Head of caudate nucleus (tissue), 42 donors: ENCODE measurements at regions not wholly inside any gene's neighbourhood (a gene's known extent, or its start where the extent isn't known, plus 50 kb on each side); places are given as distances from the start of the nearest gene placed in this dataset.

Source experiments
- DNase-seq, 42 donors: peaks; one replicate each; pipeline versions ENCODE4 v3.0.0 to v3.0.0-alpha.2; 2020 to 2021; ENCODE audit warnings: mixed read lengths in 7 of 42
- intact Hi-C: fragments of 100-400 bp; cut with DNase I; formaldehyde crosslinking; loops from one replicate; pipeline ENCODE4 v1.15.0; 2022

DNA sequence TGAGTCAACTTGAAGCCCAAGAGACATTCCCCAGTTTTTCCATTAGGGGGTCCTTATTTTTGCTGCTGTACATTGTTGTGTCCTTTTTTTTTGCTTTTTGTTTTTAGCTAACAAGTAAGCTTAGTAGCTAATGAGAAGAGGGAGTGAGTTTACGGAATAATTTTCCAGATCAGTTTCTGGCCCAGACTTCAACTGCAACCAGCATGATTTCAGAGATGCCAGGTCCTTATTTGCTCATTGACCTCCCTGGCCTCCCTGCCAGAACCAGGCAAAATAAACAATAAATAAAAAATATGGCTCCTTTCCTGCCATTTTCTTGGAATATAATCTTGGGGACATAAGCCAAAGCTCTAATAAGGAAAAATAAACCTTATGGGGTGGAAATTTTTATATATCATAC lies 185.9 kb downstream of the FAT3 start:
- DNase-seq, result no peak
- intact Hi-C loops, result loop anchor here (5.0 kb wide), 1 partner anchor 327 kb away; no protein-coding TSS in a partner anchor

DNA sequence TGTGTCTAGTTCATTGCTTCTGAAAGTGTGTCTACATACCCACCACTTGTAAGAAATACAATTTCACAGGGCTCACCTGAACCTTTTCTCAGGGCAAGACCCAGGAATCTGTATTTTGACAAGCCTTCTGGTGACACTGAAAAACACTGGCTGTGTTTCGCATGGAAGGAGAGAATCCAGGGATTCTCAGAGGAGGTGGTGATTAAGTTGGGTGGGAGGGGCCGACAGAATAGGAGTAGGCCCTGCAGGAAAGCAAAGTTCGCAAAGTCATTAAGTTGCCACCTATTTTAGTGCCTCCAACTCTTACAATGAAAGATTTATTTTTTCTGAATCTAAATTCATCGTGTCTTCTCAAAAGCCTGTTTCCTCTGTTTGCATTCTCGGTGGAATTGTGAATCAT lies 186.8 kb downstream of the FAT3 start:
- intact Hi-C loops, result loop anchor here (5.0 kb wide), 1 partner anchor 326 kb away; no protein-coding TSS in a partner anchor
- DNase-seq, result peak in 10 of 42 donors; percentile 16 to 76 (median 37)

DNA sequence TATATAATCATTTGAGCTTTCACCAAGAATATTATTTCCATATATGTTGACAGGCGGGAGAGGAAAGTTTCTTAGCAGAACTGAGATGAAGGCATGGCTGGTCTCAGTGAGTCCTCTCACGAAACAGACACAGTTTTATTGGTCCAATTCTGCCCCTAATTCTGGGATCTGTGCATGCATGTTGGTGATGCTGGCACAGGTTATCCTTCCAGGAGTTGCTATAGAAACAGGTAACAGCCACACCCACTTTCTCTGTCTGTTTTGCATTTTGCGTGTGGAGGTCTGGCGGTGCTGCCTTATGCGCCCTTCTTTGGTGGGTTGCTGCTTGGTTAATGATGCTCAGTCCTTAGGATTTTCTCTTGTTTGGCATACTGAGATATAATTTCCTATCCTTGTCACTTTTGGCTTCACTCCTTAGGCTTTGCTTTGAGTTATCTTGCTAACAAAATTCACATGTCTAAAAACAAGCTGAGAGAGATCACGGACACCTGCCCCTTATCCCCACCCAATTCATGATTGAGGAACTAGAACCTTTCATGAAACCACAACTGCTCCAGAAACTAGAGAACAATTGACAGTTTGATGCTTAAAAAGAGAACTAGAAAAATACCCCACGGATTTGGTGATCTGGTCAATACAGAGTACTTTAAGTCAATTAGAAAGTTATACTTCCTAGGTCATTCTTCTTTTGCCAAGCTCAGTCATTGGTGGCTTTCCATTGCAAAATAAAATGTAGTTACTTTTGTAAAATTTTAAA lies 189.3 kb downstream of the FAT3 start:
- intact Hi-C loops, result loop anchor here (5.0 kb wide), 1 partner anchor 323 kb away; no protein-coding TSS in a partner anchor
- DNase-seq, result peak in 3 of 42 donors; percentile 14 to 27 (median 16)

DNA sequence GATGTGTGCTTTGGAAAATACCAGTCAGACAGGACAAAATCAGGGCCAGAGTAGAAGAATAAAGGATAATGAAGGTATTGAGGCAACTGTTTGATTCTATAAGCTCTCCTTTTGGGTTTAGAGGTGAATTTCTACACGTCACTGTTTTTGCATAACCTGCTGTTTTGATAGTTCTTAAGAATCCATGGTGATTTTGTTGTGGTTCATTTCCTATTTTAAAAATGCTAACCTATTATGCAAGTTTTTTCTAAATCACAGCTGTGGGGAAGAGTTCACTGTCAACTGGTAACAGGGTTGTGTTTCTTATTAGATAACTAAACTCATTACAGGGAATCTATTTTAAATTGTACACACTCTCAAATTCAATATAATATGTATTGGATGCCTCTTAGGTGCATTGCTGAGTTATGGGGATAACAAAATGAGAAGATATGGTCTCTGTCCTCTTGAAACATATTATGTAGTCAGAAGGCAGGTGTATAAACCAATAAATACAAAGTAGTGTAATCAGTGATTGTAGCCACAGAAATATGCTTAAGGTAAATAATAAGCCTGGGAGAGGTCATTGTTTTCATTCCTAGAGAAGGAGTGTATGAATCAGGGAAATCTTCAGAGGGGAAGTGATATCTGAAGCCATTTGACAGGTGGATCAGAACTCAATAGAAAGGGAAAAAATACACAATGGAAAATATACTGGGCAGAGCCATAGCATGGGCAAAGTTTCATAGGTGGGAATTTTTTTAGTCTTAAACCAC lies 192.5 kb downstream of the FAT3 start:
- intact Hi-C loops, result no loop called here
- DNase-seq, result no peak

DNA sequence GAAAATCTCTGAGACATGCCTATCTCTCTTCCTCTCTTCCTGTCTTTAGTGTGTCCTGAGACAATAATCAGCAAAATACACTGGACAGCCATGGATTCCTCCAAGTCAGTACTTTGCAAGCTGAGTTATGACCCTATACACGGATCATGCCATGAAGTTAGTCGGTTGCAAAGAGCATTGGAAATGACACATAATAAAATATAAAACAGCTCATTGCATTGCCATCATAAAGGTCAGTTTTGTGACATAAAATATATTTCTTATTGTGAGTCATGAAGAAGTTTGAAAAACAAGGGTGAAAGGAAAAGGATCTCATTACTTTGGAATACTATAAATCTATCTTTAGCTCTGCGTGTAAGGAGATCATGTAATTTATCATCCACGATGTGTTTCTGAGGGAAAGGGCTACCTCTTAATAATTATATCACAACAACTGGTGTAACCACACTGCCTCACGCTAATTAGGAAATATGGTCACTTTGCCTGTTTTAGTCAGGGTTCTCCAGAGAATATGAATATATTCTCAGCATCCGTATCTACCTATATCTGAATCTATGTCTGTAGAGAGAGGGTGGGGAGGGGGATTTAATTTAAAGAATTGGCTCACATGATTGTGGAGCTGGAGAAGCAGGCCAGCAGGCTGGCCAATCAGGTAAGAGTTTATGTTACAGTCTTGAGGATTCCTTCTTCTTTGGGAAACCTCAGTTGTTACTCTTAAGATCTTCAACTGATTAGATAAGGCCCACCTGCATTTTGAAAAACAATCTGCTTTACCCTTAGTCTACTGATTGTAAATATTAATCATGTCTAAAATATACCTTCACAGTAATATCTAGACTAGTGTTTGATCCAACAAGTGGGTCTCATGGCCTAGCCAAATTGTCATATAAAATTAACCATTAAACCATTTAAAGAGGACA lies 198.8 kb downstream of the FAT3 start:
- no peak for DNase-seq
- intact Hi-C loops, result no loop called here

DNA sequence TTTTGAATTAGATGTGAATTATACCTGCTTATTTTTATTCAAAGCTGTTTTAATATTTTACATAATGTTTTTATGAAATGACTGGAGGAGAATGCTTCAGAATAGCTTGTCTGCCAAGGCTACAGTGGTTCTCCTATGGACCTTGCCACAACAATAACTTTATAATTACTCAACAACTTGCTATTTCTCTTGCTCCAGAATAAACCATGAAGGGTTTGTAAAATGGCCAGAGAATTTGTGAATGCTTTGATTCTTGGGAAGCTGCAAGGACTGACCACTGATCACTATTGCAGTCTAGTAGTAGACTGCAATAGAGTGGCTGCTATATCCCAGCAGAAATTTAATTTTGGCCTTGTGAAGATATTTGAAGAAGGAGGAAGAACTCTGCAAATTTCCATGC lies 199.7 kb downstream of the FAT3 start:
- no peak for DNase-seq
- intact Hi-C loops, result no loop called here

DNA sequence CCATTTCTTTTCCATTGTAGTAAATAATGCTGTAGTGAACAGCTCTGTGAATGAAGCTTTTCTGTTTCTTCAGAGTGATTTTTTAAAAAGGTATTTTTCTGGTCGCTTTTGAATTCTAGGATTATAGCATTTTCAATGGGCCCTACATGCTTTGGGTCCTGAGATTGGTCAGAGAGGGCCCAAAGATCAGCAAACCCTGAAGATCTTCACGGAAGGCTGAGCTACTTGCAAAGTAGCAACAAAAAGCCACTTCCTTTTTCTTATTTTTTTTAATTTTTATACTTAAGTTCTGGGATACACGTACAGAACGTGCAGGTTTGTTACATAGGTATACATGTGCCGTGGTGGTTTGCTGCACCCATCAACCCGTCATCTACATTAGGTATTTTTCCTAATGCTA lies 200.5 kb downstream of the FAT3 start:
- DNase-seq, result no peak
- intact Hi-C loops, result no loop called here

DNA sequence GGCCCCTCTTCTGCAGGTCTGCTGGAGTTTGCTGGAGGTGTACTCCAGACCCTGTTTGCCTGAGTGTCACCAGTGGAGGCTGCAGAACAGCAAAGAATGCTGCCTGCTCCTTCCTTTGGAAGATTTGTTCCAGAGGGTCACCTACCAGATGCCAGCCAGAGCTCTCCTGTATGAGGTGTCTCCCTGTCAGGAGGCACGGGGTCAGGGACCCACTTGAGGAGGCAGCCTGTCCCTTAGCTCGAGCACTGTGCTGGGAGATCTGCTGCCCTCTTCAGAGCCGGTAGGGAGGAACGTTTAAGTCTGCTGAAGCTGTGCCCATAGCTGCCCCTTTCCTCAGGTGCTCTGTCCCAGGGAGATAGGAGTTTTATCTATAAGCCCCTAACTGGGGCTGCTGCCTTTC lies 207.9 kb downstream of the FAT3 start:
- intact Hi-C loops, result no loop called here

DNA sequence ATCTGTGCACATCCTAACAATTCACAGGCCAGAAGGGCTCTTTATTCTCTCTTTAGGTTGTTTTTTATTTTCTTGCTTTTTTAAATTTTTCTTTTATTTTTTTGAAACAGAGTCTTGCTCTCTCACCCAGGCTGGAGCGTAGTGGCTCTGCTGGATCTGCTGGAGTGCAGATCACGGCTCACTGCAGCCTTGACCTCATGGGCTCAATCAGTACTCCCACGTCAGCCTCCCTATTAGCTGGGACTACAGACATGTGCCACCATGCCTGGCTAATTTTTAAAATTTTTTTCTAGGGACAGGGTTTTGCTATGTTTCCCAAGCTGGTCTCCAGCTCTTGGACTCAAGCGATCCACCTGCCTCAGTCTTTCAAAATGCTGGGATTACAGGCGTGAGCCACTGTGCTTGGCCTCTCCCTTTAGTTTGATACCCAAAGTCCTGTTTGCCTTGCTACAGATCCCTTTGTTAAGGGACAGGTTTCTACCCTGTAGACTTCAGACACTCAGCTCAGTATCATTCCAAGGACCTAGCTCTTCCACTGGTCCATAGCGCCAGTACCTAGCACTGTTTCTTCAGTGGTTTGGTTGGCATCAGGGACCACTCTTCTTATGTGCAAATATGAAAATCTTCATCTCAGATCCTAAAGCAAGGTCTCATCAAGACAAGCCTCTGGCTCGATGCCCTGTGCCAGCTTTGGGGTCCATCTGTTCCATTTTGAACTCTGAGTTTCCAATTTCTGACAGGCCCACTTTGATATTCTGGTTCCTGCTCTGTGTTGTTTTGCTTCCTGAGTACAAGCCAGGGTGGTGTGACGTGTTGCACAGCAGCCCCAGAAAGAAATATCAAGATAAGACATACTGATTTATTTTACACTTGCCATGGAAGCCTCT lies 211.7 kb downstream of the FAT3 start:
- intact Hi-C loops, result no loop called here
- DNase-seq, result no peak

More for the DNA sequence above, 207.9 kb downstream of the FAT3 start:
- DNase-seq, result no peak

DNA sequence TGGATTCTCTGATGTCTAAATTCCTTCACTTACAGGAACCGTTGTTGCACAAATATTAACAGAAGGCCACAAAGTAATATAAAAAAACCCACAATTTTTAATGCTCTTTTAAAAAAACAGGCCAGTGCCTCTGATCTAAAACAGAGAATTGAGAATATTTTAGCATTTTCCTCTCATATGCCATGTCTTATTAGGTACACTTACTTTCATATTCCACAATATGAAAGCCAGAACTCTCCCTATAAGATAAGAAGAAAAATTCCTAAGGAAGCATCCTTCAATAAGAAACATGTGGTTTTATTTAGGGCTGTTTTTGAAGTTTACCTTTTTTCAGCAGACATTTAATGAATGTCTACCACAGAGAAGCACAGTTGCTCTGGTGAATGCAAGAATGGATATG lies 214.5 kb downstream of the FAT3 start:
- intact Hi-C loops, result no loop called here
- DNase-seq, result no peak

DNA sequence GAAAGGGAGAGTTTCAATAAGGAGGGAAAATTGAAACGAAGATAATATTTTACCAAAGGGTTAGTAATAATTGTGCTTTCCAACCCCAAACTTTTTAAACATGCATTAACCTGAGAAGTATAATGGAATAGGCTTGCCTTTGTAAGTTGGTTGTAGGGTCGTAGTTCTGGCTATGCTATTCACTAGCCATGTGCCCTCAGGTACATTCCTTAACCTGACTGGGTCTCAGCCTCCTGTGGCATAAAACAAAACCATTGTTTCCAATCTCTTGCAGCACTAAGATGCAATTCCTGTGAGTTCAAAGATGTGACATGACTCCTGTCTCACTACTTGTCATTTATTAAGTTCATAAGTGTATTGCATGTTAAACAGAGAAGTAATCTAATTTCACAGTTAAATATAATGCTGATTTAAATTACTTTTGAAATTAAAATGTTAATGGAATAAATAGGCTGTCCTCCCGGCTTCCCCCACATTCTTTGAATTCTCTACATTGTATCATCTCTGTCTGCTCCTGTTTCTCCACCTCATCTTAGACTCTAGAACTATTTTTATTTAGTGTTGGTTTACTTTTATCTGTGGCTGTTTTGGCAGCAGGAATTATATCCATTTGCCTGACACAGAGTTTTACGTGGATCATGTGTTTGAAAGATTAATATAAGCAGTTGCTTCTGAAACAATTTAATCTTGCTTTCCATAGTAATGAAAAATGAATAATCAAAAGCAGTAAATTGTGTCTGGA lies 216.3 kb downstream of the FAT3 start:
- DNase-seq, result no peak
- intact Hi-C loops, result no loop called here

DNA sequence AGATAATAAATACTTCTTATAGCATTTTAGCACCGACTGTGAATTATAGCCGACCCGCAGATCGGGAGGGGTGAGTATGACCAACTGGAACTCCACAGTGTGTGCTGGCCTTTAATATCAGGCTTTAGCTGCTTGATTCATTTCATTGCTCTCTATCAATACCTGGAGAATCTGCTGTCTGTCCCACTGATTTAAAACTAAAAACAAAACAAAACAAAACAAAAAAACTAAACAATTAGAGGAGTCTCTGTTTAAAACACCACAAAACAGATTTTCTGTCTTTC lies 216.8 kb downstream of the FAT3 start:
- intact Hi-C loops, result no loop called here
- DNase-seq, result no peak

DNA sequence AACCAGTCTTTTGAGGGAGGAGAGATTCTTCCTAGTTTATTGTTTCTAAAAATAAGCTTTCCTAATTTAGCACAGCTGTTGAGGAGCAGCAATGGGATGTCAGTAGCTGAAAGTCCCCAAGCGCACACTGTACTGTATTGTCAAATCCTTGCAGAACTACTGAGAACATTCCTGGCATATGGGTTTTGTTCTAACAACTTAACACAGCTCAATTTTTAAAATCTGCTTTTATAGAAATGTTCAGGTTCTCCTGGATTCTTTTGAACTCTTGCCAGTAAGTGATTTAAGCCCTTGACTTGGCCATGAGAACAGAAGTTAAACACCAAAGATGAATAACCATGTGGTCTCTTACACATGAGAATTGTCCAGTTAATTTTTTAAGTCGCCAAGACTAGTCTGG lies 218.6 kb downstream of the FAT3 start:
- DNase-seq, result peak in 4 of 42 donors; percentile 16 to 26 (median 22)
- intact Hi-C loops, result no loop called here

DNA sequence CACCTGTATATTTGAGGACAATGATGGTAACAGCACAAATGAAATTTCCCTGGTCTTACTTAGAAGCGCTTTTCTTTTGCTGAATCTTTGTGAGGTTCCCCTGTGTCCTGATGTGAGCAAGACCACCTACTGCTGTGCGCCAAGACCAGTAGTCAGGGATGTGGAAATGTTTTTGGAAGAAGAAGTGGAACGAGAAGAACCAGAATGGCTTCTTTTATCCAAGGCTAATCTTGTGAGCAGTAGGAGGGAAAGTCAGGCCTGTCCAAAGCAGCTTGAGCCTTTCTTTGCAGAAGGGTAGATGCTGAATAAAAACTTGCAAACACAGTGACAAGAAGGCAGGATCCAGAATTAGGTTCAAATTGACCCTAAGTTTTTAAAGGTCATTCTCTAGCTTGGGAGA lies 223.0 kb downstream of the FAT3 start:
- intact Hi-C loops, result no loop called here
- DNase-seq, result no peak

DNA sequence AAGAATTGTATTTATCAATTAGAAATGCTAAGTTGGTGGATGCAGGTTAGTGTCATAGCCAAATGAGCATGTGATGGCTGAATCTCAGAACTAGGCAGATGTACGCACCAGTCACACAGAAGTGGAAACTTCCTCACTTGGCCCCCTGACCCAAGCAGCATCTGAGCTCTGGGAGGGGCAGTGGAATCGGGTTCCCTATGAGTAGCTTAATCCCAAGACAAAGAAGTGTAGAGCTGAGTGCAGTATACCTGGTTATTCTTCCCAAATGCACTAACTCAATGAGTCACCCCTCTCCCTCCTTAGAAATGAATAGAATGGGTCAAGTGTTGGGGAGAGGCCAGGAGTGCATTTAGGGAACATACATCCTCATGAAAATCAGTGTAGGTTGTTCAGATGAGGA lies 224.6 kb downstream of the FAT3 start:
- no peak for DNase-seq
- intact Hi-C loops, result no loop called here

DNA sequence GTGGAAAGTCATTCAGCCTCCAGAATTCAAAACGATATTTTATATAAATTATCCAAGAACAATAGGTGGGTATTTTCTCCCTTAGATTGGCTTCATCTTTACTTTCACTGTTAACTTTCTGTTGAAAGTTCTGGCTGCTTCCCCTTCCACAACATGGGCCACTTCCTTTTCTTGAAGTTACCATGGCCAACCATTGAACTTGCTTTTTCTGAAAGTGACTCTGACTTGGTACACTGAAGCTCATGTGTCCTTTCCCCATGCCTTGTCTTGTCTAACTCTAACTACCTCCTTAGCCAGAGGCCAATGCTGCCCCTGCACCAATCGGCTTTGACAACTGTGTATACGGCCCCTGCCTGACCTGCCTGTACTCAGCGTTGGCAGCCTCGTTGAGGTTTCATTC lies 225.2 kb downstream of the FAT3 start:
- intact Hi-C loops, result no loop called here

DNA sequence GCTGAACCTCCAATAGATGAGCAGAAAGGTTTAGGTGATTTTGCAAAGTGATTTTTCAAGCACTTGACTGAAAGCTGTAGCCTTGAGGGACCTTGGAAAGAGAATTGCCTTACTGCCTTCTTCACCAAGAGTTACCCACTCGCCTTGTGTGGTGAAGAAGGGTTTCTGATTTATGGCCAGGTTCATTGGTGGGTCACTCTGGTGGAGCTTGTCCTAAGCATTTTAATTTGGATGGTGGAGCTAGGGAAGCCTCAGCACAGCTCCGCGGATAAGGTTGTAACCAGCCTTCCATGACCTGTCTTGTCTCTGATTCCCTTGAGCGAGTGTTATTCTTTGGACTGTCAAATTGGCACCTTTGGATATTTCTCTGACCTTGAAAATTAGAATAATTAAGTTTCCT lies 226.4 kb downstream of the FAT3 start:
- DNase-seq, result no peak
- intact Hi-C loops, result no loop called here

More for the DNA sequence above, 225.2 kb downstream of the FAT3 start:
- no peak for DNase-seq

DNA sequence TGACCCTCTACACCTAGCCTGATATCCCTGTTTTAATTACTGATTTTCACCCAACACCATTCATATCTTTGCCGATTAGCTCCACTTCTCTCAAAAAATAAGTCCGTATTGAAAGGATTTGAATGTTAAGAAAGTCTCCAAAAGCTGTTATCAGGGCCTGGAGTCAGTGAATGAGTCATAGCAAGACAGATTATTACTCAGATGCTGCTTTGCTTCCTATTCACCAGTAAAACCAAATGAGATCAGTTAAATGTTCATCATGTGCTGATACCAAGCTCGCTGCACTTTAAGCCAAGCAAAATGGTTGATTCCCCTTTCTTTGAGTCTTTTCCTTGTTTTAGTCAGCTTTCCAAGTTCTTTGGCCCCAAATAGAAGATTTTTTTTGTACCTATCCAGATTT lies 228.4 kb downstream of the FAT3 start:
- peak in 4 of 42 donors; percentile 13 to 45 (median 33) for DNase-seq
- intact Hi-C loops, result no loop called here
